ENCODE measurements at regions not wholly inside any gene's neighbourhood (a gene's known extent, or its start where the extent isn't known, plus 50 kb on each side); places are given as distances from the start of the nearest gene placed in this dataset.

GRCh38 chr7:26513948-26514347 lies 222.3 kb downstream of the SNX10 start:
- H2AFZ ChIP-seq: no peak overlapping the region
- no peak for TF ChIP-seq EZH2 (IDR thresholded peaks at IDR 0.05; ENCODE audit: low read depth)
- TF ChIP-seq, protein P1, sequence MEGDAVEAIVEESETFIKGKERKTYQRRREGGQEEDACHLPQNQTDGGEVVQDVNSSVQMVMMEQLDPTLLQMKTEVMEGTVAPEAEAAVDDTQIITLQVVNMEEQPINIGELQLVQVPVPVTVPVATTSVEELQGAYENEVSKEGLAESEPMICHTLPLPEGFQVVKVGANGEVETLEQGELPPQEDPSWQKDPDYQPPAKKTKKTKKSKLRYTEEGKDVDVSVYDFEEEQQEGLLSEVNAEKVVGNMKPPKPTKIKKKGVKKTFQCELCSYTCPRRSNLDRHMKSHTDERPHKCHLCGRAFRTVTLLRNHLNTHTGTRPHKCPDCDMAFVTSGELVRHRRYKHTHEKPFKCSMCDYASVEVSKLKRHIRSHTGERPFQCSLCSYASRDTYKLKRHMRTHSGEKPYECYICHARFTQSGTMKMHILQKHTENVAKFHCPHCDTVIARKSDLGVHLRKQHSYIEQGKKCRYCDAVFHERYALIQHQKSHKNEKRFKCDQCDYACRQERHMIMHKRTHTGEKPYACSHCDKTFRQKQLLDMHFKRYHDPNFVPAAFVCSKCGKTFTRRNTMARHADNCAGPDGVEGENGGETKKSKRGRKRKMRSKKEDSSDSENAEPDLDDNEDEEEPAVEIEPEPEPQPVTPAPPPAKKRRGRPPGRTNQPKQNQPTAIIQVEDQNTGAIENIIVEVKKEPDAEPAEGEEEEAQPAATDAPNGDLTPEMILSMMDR (conservative IDR thresholded peaks at IDR 0.05): no peak
- intact Hi-C loops (cut with micrococcal nuclease; ENCODE audit: unreplicated experiment): loop anchor here (10.0 kb wide), 1 partner anchor 619 kb away; no protein-coding TSS in a partner anchor
- no peak for DNase-seq
- no peak overlapping the region for H3K27ac ChIP-seq
- ChIA-PET CTCF (no interaction called here), POLR2A (ENCODE audit: unreplicated experiment) (no interaction called here)
- no peaks in the 10 kb centered on the region for H4K20me1 ChIP-seq (ENCODE audit: insufficient read depth)
- H3K4me3 ChIP-seq: no peak overlapping the region
- H3K27me3 ChIP-seq (ENCODE audit: insufficient read depth, low read depth): no peaks in the 10 kb centered on the region
- H3K36me3 ChIP-seq (ENCODE audit: low read depth): no peaks in the 10 kb centered on the region
- H3K4me1 ChIP-seq (replicated peaks; ENCODE audit: insufficient read depth): peaks cover 30% of the 10 kb centered on the region
- no TSS peak for BruUV-seq (replicated peaks)
- H3K79me2 ChIP-seq (ENCODE audit: low read depth): no peaks in the 10 kb centered on the region
- 0 out of 2 replicates have a peak overlapping the region, but pooled peaks have one; percentile 47 for H3K4me2 ChIP-seq
- H3F3A ChIP-seq (ENCODE audit: insufficient read depth, low read depth): peaks cover 29% of the 10 kb centered on the region
- no peaks in the 10 kb centered on the region for H3K9me2 ChIP-seq (ENCODE audit: insufficient read depth)
- H3K9me3 ChIP-seq (ENCODE audit: insufficient read depth, low read depth): peaks cover 11% of the 10 kb centered on the region

DNA sequence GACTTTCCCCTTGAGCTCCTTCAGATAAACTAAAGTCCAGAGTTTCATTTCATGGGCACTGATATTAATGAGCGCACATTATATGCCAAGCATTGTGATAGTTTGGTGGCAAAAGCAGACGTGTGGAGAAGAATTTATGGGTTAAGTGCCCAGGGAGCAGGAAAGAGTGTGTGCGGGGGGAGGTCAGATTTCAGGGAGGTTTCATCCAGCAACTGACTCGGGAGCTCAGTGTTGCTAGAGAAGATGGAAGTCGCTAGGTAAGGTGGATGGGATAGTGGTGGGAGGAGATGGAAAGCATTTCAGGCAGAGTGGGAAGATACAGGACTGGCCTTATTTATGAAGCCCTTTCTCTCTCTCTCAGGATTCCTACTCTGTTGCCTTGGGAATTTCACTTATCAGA lies 223.0 kb downstream of the SNX10 start:
- Histone ChIP-seq H3K27ac (peak overlapping the region; percentile 58), H3K4me3 (no peak overlapping the region), H3K4me2 (peak overlapping the region; percentile 47), H3K27me3 (ENCODE audit: insufficient read depth, low read depth) (no peaks in the 10 kb centered on the region), H3F3A (ENCODE audit: insufficient read depth, low read depth) (peaks cover 29% of the 10 kb centered on the region), H3K9me3 (ENCODE audit: insufficient read depth, low read depth) (peaks cover 11% of the 10 kb centered on the region), H3K79me2 (ENCODE audit: low read depth) (no peaks in the 10 kb centered on the region), H3K4me1 (replicated peaks; ENCODE audit: insufficient read depth) (peaks cover 30% of the 10 kb centered on the region), H4K20me1 (ENCODE audit: insufficient read depth) (no peaks in the 10 kb centered on the region), H3K9me2 (ENCODE audit: insufficient read depth) (no peaks in the 10 kb centered on the region), H2AFZ (no peak overlapping the region), H3K36me3 (ENCODE audit: low read depth) (no peaks in the 10 kb centered on the region)
- POLR2A ChIA-PET (ENCODE audit: unreplicated experiment): interaction anchor here (0.6 kb wide), 1 partner anchor 1484 kb away, joined by 3 read pairs; no protein-coding TSS in a partner anchor
- no peak for DNase-seq
- BruUV-seq (replicated peaks): no TSS peak
- intact Hi-C loops (cut with micrococcal nuclease; ENCODE audit: unreplicated experiment): loop anchor here (1.0 to 10.0 kb wide), 3 partner anchors 35 to 620 kb away; no protein-coding TSS in a partner anchor
- TF ChIP-seq, protein P1 (conservative IDR thresholded peaks at IDR 0.05): no peak
- no peak for TF ChIP-seq EZH2 (IDR thresholded peaks at IDR 0.05; ENCODE audit: low read depth)
- CTCF ChIA-PET: interaction anchor here (0.6 to 1.2 kb wide), 2 partner anchors 145 to 1129 kb away, joined by 4 to 5 read pairs; no protein-coding TSS in a partner anchor

- POLR2A ChIA-PET (ENCODE audit: unreplicated experiment): interaction anchor here (0.6 kb wide), 3 partner anchors 117 to 1484 kb away, joined by 3 to 8 read pairs (median 3); no protein-coding TSS in a partner anchor
- Histone ChIP-seq H3K27me3 (ENCODE audit: insufficient read depth, low read depth) (no peaks in the 10 kb centered on the region), H3K79me2 (ENCODE audit: low read depth) (no peaks in the 10 kb centered on the region), H2AFZ (no peak overlapping the region), H3K9me3 (ENCODE audit: insufficient read depth, low read depth) (peaks cover 7% of the 10 kb centered on the region), H3K36me3 (ENCODE audit: low read depth) (no peaks in the 10 kb centered on the region), H3K4me3 (no peak overlapping the region), H3K9me2 (ENCODE audit: insufficient read depth) (no peaks in the 10 kb centered on the region), H3K4me2 (peak overlapping the region; percentile 47), H3K27ac (peak overlapping the region; percentile 58), H3K4me1 (replicated peaks; ENCODE audit: insufficient read depth) (peaks cover 33% of the 10 kb centered on the region), H4K20me1 (ENCODE audit: insufficient read depth) (no peaks in the 10 kb centered on the region), H3F3A (ENCODE audit: insufficient read depth, low read depth) (peaks cover 29% of the 10 kb centered on the region)
- no peak for TF ChIP-seq EZH2 (IDR thresholded peaks at IDR 0.05; ENCODE audit: low read depth)
- TF ChIP-seq, protein P1 (conservative IDR thresholded peaks at IDR 0.05): no peak
- CTCF ChIA-PET: interaction anchor here (1.2 kb wide), 1 partner anchor 146 kb away, joined by 4 read pairs; no protein-coding TSS in a partner anchor
- intact Hi-C loops (cut with micrococcal nuclease; ENCODE audit: unreplicated experiment): loop anchor here (1.0 to 10.0 kb wide), 3 partner anchors 34 to 621 kb away; no protein-coding TSS in a partner anchor
- no TSS peak for BruUV-seq (replicated peaks)
- DNase-seq: peak; percentile 96 to 100
These were observed 223.7 kb downstream of the SNX10 start for GRCh38 chr7:26515314-26515842.
